A549 (cell line): ENCODE measurements at regions not wholly inside any gene's neighbourhood (a gene's known extent, or its start where the extent isn't known, plus 50 kb on each side); places are given as distances from the start of the nearest gene placed in this dataset.

Experiments
- CTCF ChIP-seq: fragments of >200 bp; sonication (Bioruptor Twin); formaldehyde crosslinking; IDR thresholded peaks from 3 replicates; pipeline ENCODE4 v1.5.1; 2016
- GATA3 ChIP-seq: IDR thresholded peaks from 2 replicates; pipeline ENCODE4 v1.6.1; 2012; ENCODE audit warnings: borderline replicate concordance
- MYC ChIP-seq: IDR thresholded peaks from 2 replicates; pipeline ENCODE4 v1.6.1; 2012; ENCODE audit warnings: mild to moderate bottlenecking, inconsistent platforms, low read length, improper control_type of control experiment, borderline replicate concordance
- NFE2L2 ChIP-seq: fragments of 150-350 bp; conservative IDR thresholded peaks from 2 replicates; pipeline ENCODE4 v1.6.1; 2014; ENCODE audit warnings: low read length
- POLR2A ChIP-seq: IDR thresholded peaks from 2 replicates; pipeline ENCODE4 v1.6.1; 2012; ENCODE audit warnings: mild to moderate bottlenecking, low read length
- TF ChIP-seq, protein P1 (sequence below): fragments of 250-450 bp; sonication (Bioruptor Pico); IDR thresholded peaks from 2 replicates; pipeline ENCODE4 v1.5.0; 2021; ENCODE audit warnings: mild to moderate bottlenecking, moderate library complexity, borderline replicate concordance

DNA sequence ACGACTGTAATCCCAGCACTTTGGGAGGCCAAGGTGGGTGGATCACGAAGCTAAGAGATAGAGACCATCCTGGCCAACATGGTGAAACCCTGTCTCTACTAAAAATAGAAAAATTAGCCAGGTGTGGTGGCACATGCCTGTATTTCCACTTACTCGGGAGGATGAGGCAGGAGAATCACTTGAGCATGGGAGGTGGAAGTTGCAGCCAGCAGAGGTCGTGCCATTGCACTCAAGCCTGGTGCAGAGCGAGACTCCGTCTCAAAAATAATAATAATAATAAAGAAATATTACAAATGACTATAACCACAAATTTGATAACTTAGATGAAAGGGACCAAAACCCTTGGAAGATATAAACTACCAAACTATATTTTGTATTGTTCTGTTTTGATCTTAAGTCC, 226.3 kb upstream of the GULP1 start:
- TF ChIP-seq, protein P1, sequence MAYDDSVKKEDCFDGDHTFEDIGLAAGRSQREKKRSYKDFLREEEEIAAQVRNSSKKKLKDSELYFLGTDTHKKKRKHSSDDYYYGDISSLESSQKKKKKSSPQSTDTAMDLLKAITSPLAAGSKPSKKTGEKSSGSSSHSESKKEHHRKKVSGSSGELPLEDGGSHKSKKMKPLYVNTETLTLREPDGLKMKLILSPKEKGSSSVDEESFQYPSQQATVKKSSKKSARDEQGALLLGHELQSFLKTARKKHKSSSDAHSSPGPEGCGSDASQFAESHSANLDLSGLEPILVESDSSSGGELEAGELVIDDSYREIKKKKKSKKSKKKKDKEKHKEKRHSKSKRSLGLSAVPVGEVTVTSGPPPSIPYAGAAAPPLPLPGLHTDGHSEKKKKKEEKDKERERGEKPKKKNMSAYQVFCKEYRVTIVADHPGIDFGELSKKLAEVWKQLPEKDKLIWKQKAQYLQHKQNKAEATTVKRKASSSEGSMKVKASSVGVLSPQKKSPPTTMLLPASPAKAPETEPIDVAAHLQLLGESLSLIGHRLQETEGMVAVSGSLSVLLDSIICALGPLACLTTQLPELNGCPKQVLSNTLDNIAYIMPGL (CRISPR knock-in tag) = no peak
- TF ChIP-seq POLR2A (no peak), CTCF (no peak), MYC (no peak), GATA3 (no peak), NFE2L2 (no peak)
